HG02798 (cell line): ENCODE measurements at regions not wholly inside any gene's neighbourhood (a gene's known extent, or its start where the extent isn't known, plus 50 kb on each side); places are given as distances from the start of the nearest gene placed in this dataset.
"Not testable (repeated sequence)": the region's sequence is repeated elsewhere in the genome, so short reads cannot be mapped to it uniquely, and the experiment has no call there.

ENCODE experiments used
- ATAC-seq: cut with Tn5 transposase; IDR thresholded peaks from one replicate; pipeline ENCODE4 v1.9.1; 2021; ENCODE audit warnings: mild to moderate bottlenecking; ENCODE audit not compliant: unreplicated experiment, poor library complexity

DNA sequence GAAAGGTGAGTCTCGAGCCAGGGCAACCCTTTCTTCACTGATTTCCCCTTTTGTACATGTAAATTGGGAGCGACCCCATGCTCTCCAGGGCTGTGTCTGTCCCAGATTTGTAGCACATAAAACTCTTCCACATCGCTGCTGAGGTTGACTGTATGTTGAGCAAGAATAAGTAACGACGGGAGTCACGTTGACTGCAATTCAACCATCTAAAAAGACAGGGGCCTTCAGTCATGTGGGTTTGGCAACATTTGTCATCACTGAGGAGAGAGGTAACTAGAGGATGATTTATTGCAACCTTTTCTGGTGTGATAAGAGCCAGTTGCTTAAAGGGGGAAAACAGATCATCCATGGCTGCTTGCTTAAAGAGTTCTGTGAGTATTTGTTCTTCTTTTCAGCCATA is 159.4 kb upstream of the SULF2 start:
- no peak for ATAC-seq

DNA sequence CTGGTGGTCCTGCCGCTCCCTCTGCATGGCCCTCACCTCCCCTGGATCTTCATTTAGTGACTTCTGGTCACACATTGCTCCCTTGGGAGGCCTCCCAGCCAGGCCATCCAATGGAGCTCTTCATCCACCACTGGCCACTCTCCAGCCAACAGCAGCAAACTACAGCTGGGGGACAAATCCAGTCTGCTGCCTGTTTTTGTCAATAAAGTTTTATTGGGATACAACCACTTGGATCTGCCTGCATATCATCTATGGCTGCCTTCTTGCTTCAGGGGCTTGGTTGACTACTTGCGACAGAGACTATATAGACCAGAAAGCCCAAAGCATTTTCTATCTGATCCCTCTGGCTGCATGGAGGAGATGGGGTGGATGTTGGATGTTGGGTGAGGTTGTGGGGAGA is 156.6 kb upstream of the SULF2 start:
- no peak for ATAC-seq

DNA sequence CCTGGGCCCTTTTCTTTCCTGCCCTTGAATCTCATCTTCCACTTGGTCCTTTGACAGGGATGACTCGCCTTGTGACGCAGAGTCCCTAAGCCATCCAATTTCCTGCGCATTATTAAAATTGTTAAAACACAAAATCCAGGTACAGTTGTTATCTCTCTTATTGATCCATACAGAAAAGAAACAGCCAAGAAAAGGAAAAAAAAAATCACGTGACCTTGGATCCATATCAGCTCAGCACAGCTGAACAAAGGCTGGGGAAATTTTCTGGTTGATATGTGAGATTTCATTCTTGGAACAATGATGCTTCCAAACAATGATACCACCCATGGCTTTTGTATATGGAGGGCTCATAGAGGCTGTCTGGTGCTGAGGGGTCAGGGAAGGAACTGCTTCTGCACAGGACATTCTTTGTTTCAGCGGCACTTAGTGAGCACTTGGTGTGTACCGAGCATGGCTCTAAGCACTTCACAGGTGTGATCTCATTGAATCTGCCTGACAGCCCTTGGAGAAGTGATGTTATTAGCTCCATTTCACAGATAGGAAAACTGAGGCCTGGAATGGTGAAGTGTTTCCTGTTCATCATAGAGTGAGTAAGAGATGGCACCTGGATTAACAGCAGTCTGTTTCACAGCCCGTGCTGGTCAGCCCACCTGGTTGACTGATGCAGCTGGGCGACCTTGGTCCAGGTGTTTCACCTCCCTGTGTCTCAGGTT is 155.0 kb upstream of the SULF2 start:
- ATAC-seq, result no peak

DNA sequence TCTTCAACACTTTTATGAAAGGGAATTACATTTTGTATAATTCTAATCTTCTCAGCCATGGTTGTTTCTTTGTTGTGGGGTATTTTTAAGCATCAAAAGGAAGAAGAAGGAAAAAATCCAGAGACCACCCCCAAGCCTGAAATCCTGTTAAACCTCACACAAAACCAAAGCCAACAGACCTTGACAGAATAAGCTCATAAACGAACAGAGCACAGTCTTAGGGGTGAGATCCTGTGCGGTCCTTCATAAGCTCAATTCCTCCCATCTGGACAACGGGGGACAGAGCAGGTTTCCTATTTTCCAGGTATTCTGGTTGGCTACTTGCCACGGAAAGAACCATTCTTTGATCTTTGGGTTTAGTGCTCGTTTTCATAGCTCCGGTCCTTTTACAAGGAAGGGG is 151.3 kb upstream of the SULF2 start:
- ATAC-seq, result no peak

DNA sequence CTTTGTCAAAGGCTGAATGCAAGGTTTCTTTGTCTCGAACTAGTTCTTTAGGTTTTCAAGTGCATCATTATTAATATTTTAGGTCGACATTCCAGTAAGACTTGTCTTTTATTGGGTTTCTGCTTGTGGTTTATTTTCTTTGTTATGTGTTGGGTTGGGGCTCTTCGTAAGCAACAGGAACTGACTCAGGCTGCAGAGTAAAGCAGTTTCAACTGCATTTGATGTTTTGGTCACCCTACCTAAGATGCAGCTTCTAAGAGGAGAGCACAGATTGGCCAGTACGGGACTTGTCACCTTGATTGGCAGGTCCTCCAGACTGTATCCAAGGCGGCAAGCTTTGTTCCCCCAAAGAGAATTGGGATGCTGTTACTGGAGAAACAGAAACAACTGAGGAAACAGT is 149.5 kb upstream of the SULF2 start:
- no peak for ATAC-seq

DNA sequence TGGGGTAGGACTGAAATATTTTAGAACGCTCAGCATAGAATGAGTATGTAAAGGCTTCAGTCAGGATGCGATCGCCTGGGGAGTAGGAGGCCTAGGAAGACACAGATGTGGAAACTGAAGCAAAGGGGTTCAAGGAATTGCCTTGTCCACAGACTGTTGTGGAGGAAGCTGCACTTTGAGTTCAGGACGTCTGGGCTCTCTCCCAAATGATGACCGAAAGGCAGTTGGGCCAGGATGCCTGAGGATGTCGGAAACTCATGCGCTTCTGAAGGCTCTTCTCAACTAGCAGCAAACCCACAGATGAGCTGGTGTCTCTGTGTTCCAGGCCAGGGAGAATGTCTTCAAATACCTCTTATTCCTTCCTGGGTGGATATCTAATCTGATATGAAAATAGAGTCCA is 146.2 kb upstream of the SULF2 start:
- ATAC-seq, result no peak

DNA sequence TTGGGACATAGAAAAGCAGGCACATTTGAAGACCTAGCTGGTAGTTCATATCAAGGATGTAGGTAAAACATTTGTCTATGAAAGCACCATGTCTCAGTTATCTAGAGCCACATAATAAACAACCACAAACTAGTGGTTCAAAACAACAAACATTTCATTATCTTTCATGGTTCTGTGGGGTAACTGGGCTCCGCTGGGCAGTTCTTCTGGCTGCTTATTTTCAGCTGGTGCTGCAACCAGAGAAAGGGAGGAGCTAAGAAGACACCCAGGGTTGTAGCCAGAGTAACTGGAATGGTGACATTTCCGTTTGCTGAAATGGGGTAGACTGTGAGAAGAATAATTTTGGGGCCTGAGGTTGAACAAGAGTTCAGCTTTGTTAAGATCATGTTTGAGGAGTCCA is 145.7 kb upstream of the SULF2 start:
- no peak for ATAC-seq

DNA sequence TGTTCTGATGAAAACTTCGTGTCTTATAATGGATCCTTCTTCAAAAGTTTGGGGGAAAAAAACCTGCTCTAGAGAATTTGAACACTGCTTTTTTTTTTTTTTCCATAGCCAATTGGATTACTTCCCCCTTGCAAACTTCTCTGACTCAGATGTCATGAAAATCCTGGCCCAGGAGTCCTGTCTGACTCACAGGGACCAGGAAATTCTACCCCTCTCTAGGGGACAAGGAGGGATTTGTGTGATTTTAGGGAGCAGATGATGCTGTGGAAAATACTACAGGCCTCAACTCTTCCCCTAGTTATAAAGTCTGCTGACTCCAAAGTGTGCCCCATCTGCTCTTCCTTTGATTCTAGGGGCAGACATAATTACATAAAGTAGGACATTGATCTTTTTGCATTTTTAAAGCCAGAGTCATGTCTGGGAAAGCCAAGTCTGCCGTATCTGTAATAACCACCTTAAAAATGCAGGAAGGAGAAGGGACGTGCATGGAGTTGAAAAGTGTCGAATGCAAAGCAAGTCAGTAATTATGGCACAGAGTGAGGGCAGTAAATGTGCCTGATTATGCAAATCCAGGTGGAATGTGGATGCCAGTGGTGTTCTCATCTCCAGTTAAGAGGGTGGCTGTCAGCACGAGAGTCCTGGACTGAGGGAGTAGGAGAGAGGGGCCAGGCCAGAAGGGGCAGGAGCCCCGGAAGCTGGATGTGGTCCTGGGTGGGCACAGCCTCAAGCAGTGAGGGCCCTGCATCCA is 144.3 kb upstream of the SULF2 start:
- no peak for ATAC-seq

DNA sequence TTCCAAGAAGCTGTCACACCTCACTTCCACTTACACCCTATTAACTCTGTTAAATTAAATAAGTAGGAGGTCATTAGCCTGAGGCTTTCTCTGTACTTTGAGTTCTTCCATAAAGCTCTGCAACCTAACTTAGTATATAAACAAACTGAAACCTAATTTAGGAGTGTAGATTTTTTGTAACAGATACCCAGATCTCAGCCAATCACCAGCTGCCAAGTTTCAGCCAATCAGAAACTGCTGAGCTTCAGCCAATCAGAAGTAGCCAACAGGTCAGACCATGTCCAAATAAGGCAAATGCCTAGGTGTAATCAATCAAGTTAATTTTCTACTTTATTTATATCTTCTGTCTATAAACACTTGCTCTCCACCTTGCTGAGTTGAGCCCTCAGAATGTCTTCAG is 142.7 kb upstream of the SULF2 start:
- ATAC-seq, result no peak

DNA sequence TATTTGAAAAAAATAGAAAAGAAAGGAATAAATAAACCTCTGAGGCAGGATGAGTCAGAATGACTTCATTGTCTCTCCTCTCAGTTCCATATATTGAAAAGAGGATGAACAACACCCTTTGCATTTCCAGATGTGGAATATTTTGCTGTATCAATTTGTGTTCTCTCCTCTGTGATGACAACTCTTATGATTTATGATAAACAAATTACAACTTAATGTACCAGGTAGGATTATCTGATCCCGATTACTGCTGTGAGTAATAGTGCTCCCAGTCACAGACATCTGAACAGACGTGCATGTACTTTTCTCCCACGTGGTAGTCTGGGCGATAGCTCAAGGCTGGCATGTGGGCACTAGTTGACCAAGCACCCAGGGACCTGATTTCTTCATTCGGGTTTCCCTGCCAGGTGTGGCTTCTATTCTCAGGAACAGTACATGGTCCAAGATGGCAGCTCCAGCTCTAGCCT is 142.1 kb upstream of the SULF2 start:
- no peak for ATAC-seq

DNA sequence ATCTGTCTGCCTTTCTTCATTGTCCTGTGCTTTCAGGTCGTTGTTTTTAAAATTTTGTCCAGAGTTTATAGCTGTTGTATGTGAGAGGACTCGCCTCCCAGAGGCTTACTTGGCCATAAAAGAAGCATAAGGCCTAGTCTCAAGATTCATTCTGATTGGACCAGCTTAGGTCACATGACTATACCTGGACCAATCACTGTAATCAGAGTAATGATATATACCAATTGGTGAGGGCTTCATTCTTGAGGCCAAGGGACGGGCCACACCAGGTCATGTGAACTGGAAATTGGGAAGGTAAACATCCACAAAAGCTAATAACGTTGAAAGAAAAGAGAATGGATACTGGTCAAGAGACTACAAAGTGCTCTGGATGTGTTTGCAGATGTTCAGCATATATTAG is 141.4 kb upstream of the SULF2 start:
- no peak for ATAC-seq

DNA sequence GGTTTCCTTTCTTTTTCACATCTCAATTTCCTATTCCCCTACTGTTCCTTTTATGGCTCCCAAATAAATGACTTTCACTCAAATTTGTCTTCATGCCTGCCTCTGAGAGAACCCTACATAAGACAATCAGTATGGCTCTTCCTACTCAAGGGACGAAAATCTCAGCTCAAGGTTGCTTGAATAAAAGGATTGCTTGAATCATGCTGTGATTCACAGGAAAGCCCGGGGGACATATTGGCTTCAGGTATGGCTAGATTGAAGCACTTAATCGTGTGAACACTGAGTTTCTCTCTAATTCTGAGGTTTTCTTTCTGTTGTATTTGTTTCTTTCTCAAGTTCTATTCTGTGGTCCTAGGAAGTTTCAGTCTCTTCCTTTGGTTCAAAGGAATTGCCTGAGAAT is 140.3 kb upstream of the SULF2 start:
- ATAC-seq, result no peak

DNA sequence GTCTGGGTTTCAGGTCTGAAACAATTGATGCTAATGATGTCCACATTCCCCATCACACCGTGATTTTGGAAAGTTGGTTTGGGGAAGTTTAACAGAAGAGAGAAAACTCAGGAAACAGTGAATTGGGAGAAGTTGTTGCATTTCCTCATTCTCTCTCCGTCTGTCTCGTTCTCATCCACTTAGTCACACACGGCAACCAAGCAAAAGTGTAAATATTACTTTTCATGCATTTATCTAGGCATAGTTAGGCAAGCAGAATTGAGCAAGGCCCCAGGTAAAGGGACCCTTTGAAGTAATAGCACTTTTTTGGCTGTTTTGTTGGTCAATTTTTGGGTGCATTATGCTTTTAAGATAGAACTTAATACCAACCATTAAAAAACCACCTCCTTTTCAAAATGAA is 137.0 kb upstream of the SULF2 start:
- no peak for ATAC-seq

DNA sequence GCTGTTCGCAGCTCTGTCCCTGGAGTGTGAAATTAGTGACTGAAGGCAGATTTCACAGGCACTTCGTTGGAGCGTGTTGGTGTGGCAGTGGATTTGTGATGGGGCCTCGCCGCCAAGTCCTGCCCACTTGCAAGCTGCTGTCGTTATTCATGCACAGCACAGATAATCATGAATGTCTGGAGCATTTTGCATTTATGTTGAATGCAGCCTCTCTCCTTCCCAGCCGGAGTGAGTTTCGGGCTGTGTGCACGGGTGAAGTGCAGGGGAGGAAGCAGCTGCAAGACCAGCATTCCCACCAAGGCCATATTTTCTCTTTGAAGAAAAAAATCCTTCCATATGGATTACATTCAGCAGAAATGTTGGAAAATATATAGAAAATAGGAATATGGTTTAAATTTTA is 136.5 kb upstream of the SULF2 start:
- ATAC-seq, result not testable (repeated sequence)

DNA sequence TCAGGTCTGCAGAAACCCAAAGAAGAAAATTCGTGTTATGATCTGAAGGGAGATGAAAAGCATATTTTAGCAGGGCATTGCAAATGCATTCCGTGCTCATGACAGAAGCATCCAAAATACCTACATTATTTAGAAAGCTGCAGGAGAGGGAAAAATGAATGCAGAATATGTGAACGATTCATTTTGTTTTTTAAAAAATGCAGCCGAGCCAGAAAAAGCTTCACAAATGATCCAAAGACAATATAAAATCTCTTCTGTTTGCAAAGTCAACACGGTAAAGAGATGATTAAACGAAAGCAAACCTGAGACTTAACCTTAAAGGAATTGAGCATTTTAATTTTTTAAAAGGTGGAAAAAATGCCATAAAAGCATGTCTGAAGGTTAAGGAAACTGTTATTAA is 136.1 kb upstream of the SULF2 start:
- no peak for ATAC-seq

DNA sequence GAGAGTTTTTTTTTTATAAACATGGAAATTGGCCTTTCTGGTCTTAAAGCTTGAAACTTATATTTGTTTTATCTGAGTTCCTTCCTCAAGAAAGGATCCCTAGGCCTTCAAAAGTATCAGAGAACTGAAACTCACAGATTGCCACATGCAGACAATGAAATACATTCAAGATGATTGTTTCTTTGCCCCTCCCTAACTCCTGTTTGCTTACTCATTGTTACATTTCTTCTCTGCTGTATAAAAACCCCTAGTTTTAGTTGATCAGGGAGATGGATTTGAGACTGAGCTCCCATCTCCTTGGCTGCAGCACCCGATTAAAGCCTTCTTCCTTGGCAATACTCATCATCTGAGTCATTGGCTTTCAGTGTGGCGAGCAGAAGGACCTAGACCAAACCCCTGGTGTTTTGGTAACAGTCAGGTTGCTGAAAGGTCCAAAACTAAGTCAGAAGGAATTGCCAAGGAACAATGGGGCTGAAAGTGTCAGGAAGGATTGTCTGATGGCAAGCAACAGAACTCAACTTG is 132.3 kb upstream of the SULF2 start:
- no peak for ATAC-seq

DNA sequence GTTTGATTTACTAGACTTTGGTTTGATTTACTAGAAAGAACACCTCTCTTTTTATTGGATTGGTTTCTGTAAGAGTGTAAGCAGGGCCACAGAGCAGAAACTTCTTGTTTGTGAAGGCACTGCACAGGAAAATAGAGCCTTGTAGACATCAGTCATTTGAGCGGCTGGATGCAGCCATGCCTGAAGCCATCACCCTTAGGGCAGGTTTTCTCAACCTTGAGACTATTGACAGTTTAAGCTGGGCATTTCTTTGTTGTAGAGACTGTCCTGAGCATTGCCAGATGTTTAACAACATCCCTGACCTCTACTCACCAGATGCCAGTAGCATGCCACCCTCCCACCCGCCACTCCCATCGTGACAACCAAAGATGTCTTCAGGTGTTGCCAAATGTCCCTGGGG is 130.2 kb upstream of the SULF2 start:
- ATAC-seq, result no peak

DNA sequence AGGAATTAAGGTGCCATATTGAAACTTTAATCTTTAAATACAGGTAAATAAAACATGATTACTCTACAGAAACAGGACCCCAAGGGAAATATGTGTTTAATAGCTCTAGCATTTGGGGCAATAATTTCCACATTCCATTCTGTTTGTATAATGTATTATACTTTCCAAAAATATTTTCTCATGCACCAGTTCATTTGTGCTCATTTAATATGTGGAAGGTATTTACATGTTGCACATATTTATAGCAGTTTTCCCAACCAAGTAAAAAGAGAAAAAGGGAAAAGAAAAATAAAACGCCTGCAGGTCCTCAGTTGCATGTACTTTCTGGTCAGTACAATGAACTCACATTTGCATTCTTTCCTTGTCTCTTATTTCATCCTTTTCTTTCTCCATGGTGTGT is 129.5 kb upstream of the SULF2 start:
- no peak for ATAC-seq

DNA sequence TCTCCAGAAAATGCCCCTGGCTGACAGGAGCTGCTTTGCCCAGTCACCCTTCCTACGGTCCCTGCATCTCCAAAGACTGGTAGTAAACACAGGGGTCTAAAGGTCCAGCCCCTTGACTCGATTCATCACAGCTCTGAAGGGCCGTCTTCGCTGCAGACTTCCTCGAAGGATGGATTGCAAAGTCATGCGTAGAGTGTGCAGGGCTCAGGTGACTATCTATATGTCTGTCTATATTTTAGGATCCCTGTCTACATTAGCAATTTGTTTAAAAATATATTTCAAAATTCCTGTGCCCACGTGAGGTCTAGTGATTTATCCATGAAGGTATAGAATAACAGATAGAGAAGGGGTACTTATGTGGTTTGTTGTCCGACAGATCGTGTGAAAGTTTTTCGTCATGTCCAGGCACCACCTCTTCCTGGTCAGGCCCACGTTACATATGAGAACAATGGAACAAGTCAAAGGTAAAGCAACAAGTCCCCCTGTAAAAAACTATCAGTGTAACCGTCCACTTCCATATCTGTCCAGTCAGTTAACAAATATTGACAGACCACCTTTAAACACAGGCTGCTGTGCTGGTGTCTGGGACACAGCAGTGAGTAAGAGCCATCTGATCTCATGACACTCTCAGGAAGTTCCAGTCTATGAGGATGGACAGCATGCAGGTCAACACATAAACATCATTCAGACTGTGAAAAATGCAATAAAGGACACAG is 127.7 kb upstream of the SULF2 start:
- ATAC-seq, result not testable (repeated sequence)

DNA sequence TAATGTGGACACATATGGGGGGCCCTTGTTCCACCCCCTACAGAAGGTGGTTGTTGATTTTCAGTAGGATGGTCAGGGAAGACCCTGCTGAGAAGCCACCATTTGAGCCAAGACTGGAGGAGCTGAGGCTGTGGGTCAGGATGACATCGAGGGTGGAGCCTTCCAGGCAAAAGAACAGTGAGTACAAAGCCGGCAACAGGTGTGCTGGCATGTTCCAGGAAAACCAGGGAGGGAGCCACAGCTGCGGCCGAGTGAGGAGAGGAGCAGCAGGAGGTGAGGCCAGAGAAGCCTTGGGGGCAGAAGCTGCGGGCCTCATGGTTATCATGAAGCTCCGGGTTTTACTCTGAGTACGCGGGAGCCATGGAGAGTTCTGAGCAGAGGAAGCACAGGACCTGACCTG is 126.9 kb upstream of the SULF2 start:
- not testable (repeated sequence) for ATAC-seq

DNA sequence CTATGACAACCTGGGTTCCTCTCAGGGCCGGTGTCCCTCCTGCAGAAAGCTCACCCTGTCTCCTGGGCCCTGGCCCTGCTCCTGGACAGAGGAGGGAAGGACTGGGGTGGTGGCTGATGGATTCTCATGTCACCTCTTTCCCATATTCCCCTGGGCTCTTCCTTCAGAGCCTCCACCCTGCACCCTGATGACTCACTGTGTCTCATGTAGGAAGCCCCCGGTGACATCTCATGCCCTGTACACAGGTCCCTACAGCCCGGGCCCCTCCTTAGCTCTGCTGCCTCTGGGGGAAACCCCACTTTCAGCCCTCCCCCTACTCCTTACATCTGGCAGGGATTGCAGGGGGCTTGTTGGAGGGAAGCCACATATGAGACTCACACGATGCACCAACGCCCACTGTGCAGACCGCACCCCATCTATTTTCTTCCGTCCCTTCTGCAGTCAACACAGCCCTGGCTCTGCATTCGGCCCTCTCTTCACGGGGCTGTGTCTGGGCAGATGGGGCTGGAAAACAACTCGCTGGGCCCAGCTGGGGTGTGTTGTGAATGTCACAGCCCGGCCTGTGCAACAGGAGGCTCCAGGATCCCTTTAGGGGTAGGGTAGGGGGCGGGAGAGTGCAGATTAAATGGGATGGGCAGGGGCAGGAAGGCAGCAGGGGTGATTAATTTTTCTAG is 124.6 kb upstream of the SULF2 start:
- ATAC-seq, result not testable (repeated sequence)
